ENCODE measurements at regions not wholly inside any gene's neighbourhood (a gene's known extent, or its start where the extent isn't known, plus 50 kb on each side); places are given as distances from the start of the nearest gene placed in this dataset.
A peak's percentile ranks its signal among the peaks of the same experiment; 100 is the strongest.
"Not testable (repeated sequence)": the region's sequence is repeated elsewhere in the genome, so short reads cannot be mapped to it uniquely, and the experiment has no call there.

- DNase-seq: no peak
- in situ Hi-C loops (cut with HindIII; ENCODE audit: low pct_ligation_motif_present, low pct_unique_long_range_greater_than_20kb, low sequenced_read_pairs): no loop called here
These were observed 148.6 kb upstream of the ZNF804A start for GRCh38 chr2:184449760-184450159.

GRCh38 chr2:184452907-184453306 is 145.4 kb upstream of the ZNF804A start:
- in situ Hi-C loops (cut with HindIII; ENCODE audit: low pct_ligation_motif_present, low pct_unique_long_range_greater_than_20kb, low sequenced_read_pairs): no loop called here
- DNase-seq: no peak

GRCh38 chr2:184455624-184456023 is 142.7 kb upstream of the ZNF804A start:
- in situ Hi-C loops (cut with HindIII; ENCODE audit: low pct_ligation_motif_present, low pct_unique_long_range_greater_than_20kb, low sequenced_read_pairs): no loop called here
- DNase-seq: no peak

GRCh38 chr2:184456693-184457092 is 141.6 kb upstream of the ZNF804A start:
- DNase-seq; in situ Hi-C loops (cut with HindIII; ENCODE audit: low pct_ligation_motif_present, low pct_unique_long_range_greater_than_20kb, low sequenced_read_pairs): not testable (repeated sequence)

GRCh38 chr2:184463102-184463865 is 135.0 kb upstream of the ZNF804A start:
- DNase-seq: no peak
- in situ Hi-C loops (cut with HindIII; ENCODE audit: low pct_ligation_motif_present, low pct_unique_long_range_greater_than_20kb, low sequenced_read_pairs): no loop called here

GRCh38 chr2:184463866-184464248 is 134.5 kb upstream of the ZNF804A start:
- in situ Hi-C loops (cut with HindIII; ENCODE audit: low pct_ligation_motif_present, low pct_unique_long_range_greater_than_20kb, low sequenced_read_pairs): no loop called here
- no peak for DNase-seq

GRCh38 chr2:184468826-184469225 is 129.5 kb upstream of the ZNF804A start:
- DNase-seq: no peak
- in situ Hi-C loops (cut with HindIII; ENCODE audit: low pct_ligation_motif_present, low pct_unique_long_range_greater_than_20kb, low sequenced_read_pairs): no loop called here

GRCh38 chr2:184472481-184472880 is 125.8 kb upstream of the ZNF804A start:
- no peak for DNase-seq
- in situ Hi-C loops (cut with HindIII; ENCODE audit: low pct_ligation_motif_present, low pct_unique_long_range_greater_than_20kb, low sequenced_read_pairs): no loop called here

GRCh38 chr2:184481865-184482264 is 116.5 kb upstream of the ZNF804A start:
- no peak for DNase-seq
- in situ Hi-C loops (cut with HindIII; ENCODE audit: low pct_ligation_motif_present, low pct_unique_long_range_greater_than_20kb, low sequenced_read_pairs): no loop called here

- in situ Hi-C loops (cut with HindIII; ENCODE audit: low pct_ligation_motif_present, low pct_unique_long_range_greater_than_20kb, low sequenced_read_pairs): no loop called here
- no peak for DNase-seq
These were observed 99.4 kb upstream of the ZNF804A start for GRCh38 chr2:184498936-184499335.

- DNase-seq: no peak
- in situ Hi-C loops (cut with HindIII; ENCODE audit: low pct_ligation_motif_present, low pct_unique_long_range_greater_than_20kb, low sequenced_read_pairs): no loop called here
These were observed 94.1 kb upstream of the ZNF804A start for GRCh38 chr2:184504252-184504651.

GRCh38 chr2:184507254-184507653 is 91.1 kb upstream of the ZNF804A start:
- no peak for DNase-seq
- in situ Hi-C loops (cut with HindIII; ENCODE audit: low pct_ligation_motif_present, low pct_unique_long_range_greater_than_20kb, low sequenced_read_pairs): no loop called here

- DNase-seq: no peak
- in situ Hi-C loops (cut with HindIII; ENCODE audit: low pct_ligation_motif_present, low pct_unique_long_range_greater_than_20kb, low sequenced_read_pairs): no loop called here
These were observed 80.9 kb upstream of the ZNF804A start for GRCh38 chr2:184517402-184517801.

GRCh38 chr2:184520441-184520840 is 77.9 kb upstream of the ZNF804A start:
- in situ Hi-C loops (cut with HindIII; ENCODE audit: low pct_ligation_motif_present, low pct_unique_long_range_greater_than_20kb, low sequenced_read_pairs): no loop called here
- no peak for DNase-seq

- no peak for DNase-seq
These were observed 74.6 kb upstream of the ZNF804A start for GRCh38 chr2:184523732-184524131.

GRCh38 chr2:184524551-184525382 is 73.6 kb upstream of the ZNF804A start:
- no peak for DNase-seq
- in situ Hi-C loops (cut with HindIII; ENCODE audit: low pct_ligation_motif_present, low pct_unique_long_range_greater_than_20kb, low sequenced_read_pairs): no loop called here

More at GRCh38 chr2:184523732-184524131, 74.6 kb upstream of the ZNF804A start:
- in situ Hi-C loops (cut with HindIII; ENCODE audit: low pct_ligation_motif_present, low pct_unique_long_range_greater_than_20kb, low sequenced_read_pairs): no loop called here

- DNase-seq: peak; percentile 2
- in situ Hi-C loops (cut with HindIII; ENCODE audit: low pct_ligation_motif_present, low pct_unique_long_range_greater_than_20kb, low sequenced_read_pairs): no loop called here
These were observed 71.3 kb upstream of the ZNF804A start for GRCh38 chr2:184527058-184527457.

GRCh38 chr2:184528119-184528518 is 70.2 kb upstream of the ZNF804A start:
- no peak for DNase-seq
- in situ Hi-C loops (cut with HindIII; ENCODE audit: low pct_ligation_motif_present, low pct_unique_long_range_greater_than_20kb, low sequenced_read_pairs): no loop called here

- in situ Hi-C loops (cut with HindIII; ENCODE audit: low pct_ligation_motif_present, low pct_unique_long_range_greater_than_20kb, low sequenced_read_pairs): no loop called here
- no peak for DNase-seq
These were observed 68.1 kb upstream of the ZNF804A start for GRCh38 chr2:184530239-184530638.

GRCh38 chr2:184530959-184531358 is 67.4 kb upstream of the ZNF804A start:
- in situ Hi-C loops (cut with HindIII; ENCODE audit: low pct_ligation_motif_present, low pct_unique_long_range_greater_than_20kb, low sequenced_read_pairs): no loop called here
- no peak for DNase-seq
